ENCODE measurements at regions not wholly inside any gene's neighbourhood (a gene's known extent, or its start where the extent isn't known, plus 50 kb on each side); places are given as distances from the start of the nearest gene placed in this dataset.

DNA sequence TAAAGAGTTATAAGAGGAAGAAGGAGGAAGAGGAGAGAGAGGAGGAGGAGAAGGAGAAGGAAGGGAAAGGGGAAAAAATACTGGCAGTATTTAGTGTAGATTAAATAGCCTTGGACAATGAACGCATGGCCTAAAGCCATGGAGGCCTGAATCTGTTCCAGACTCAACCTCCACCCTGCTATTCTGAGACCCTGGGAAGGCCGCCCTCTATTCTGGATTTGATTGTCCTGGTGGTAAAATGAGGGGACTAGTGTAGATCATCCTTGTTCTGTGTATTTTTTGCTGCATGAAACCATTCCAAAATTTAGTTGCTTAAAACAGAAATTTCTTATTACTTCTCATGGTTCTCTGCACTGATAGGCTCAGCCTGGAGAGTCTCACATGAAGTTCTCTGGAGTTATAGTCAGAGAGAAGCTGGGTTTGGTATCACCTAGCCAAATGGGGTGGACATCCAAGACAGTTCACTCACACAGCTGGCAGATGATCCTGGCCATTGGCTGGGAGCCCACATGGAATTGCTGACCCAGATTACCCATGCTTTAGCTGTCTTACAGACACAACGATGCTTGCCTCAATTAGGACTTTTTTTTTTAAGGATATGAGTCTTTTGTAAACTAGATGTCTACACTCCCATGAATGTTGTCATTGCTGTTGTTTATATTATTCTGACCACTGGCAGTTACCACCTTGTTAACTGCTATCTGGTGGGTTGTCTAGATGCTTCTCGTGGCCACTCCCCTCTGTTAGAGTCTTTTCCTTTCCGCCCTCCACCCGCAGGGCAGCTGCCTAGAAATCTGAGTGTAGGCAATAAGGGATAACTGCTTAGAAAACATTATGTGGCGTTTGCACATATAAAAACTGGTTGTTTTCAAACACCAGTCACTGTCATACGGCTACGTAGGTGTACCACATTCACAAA lies 149.9 kb downstream of the SST start:
- TF ChIP-seq, protein P1, sequence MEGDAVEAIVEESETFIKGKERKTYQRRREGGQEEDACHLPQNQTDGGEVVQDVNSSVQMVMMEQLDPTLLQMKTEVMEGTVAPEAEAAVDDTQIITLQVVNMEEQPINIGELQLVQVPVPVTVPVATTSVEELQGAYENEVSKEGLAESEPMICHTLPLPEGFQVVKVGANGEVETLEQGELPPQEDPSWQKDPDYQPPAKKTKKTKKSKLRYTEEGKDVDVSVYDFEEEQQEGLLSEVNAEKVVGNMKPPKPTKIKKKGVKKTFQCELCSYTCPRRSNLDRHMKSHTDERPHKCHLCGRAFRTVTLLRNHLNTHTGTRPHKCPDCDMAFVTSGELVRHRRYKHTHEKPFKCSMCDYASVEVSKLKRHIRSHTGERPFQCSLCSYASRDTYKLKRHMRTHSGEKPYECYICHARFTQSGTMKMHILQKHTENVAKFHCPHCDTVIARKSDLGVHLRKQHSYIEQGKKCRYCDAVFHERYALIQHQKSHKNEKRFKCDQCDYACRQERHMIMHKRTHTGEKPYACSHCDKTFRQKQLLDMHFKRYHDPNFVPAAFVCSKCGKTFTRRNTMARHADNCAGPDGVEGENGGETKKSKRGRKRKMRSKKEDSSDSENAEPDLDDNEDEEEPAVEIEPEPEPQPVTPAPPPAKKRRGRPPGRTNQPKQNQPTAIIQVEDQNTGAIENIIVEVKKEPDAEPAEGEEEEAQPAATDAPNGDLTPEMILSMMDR (IDR thresholded peaks at IDR 0.05; ENCODE audit: insufficient read depth, low read length, poor library complexity, severe bottlenecking) = no peak
- TF ChIP-seq EZH2phosphoT487 (conservative IDR thresholded peaks at IDR 0.05; ENCODE audit: low read length) = no peak

All from SU-DHL-6 (cell line).